Brain microvascular endothelial cell (primary cell): ENCODE measurements at regions not wholly inside any gene's neighbourhood (a gene's known extent, or its start where the extent isn't known, plus 50 kb on each side); places are given as distances from the start of the nearest gene placed in this dataset.
A peak's percentile ranks its signal among the peaks of the same experiment; 100 is the strongest.
"Not testable (repeated sequence)": the region's sequence is repeated elsewhere in the genome, so short reads cannot be mapped to it uniquely, and the experiment has no call there.

Experiments used
- DNase-seq: peaks from one replicate; pipeline ENCODE4 v3.0.0-alpha.2; 2020
- H3K27ac ChIP-seq: fragments of 250-450 bp; sonication (Bioruptor Pico); 2 replicates; pipeline ENCODE4 v1.5.1; 2020; ENCODE audit warnings: mild to moderate bottlenecking, moderate library complexity
- H3K27me3 ChIP-seq: fragments of 250-450 bp; sonication (Bioruptor Pico); replicated peaks from 2 replicates; pipeline ENCODE4 v1.5.1; 2020; ENCODE audit warnings: mild to moderate bottlenecking
- H3K36me3 ChIP-seq: fragments of 250-450 bp; sonication (Bioruptor Pico); replicated peaks from 2 replicates; pipeline ENCODE4 v1.5.1; 2020; ENCODE audit warnings: mild to moderate bottlenecking
- H3K4me3 ChIP-seq: 2 replicates; pipeline ENCODE4 v1.5.1; 2011; ENCODE audit warnings: low read depth, mild to moderate bottlenecking, control low read depth, low read length, moderate library complexity
- in situ Hi-C: cut with HindIII; loops from 2 replicates; pipeline ENCODE4 v1.10.0; 2017; ENCODE audit warnings: low sequenced_read_pairs, low pct_ligation_motif_present
- TF ChIP-seq, protein P1 (sequence below): IDR thresholded peaks from 2 replicates; pipeline ENCODE4 v1.5.1; 2011; ENCODE audit warnings: low read depth, mild to moderate bottlenecking, moderate library complexity, low read length, control low read depth, inconsistent platforms; ENCODE audit errors: missing control alignments

DNA sequence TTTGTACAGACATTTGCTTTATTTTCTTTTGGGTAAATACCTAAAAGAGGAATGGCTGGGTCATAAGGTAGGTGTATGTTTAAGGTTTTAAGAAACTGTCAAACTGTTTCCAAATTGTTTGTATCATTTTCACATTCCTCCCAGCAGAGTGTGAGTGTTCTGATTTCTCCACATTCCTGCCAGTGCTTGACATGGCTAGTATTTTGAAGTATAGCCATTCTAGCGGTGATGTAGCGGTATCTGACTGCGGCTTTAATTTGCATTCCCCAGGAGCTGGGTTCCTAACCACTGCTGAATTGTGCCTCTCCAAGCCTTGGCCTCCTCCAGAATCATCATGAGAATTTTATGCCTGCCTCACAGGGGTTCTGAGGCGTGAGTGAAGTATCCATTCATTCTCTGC lies 61.8 kb upstream of the ARL4C start:
- TF ChIP-seq, protein P1, sequence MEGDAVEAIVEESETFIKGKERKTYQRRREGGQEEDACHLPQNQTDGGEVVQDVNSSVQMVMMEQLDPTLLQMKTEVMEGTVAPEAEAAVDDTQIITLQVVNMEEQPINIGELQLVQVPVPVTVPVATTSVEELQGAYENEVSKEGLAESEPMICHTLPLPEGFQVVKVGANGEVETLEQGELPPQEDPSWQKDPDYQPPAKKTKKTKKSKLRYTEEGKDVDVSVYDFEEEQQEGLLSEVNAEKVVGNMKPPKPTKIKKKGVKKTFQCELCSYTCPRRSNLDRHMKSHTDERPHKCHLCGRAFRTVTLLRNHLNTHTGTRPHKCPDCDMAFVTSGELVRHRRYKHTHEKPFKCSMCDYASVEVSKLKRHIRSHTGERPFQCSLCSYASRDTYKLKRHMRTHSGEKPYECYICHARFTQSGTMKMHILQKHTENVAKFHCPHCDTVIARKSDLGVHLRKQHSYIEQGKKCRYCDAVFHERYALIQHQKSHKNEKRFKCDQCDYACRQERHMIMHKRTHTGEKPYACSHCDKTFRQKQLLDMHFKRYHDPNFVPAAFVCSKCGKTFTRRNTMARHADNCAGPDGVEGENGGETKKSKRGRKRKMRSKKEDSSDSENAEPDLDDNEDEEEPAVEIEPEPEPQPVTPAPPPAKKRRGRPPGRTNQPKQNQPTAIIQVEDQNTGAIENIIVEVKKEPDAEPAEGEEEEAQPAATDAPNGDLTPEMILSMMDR: peak; percentile 17
- DNase-seq: no peak
- H3K27ac ChIP-seq: no peak overlapping the region
- in situ Hi-C loops: loop anchor here (10.0 kb wide), 1 partner anchor 556 kb away; no protein-coding TSS in a partner anchor
- H3K36me3 ChIP-seq: no peaks in the 10 kb centered on the region
- H3K4me3 ChIP-seq: no peak overlapping the region
- no peaks in the 10 kb centered on the region for H3K27me3 ChIP-seq

DNA sequence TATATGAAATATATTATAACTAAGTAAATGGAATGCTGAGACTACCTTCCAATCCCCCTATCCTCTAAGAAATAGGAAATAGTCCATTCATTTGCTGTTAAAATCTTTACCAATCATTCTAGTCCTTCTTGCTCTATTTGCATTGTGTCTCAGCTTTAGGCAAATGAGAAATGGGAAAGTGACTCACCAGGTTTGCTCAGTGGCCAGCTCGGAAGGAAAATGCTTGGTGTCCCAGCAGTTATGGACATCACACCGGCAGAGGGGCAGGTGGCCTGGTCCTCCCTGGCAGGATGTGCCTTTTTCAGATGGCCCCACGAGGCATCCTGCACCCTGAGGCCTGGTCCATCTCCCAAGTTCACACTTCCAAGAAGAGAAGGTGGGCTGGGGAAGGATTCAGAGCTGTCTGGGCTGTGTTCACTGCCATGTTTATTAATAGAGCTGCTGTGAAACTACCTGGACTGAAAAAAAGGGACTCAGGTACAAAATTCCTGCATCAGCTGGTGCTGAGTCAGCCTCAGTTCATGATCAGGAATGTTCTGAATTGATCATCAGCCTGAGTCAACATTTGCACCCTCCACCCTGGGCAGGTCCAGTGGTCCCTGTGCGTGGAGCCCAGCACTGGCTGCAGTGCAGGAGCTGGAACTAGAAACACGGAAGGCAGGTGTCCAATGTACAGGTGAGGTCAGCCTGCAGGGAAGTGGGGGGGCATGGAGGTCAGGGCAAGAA lies 60.1 kb upstream of the ARL4C start:
- no peaks in the 10 kb centered on the region for H3K27me3 ChIP-seq
- no peak overlapping the region for H3K4me3 ChIP-seq
- in situ Hi-C loops: loop anchor here (10.0 kb wide), 1 partner anchor 558 kb away; no protein-coding TSS in a partner anchor
- peak; percentile 32 for DNase-seq
- H3K27ac ChIP-seq: no peak overlapping the region
- no peaks in the 10 kb centered on the region for H3K36me3 ChIP-seq
- TF ChIP-seq, protein P1: no peak

DNA sequence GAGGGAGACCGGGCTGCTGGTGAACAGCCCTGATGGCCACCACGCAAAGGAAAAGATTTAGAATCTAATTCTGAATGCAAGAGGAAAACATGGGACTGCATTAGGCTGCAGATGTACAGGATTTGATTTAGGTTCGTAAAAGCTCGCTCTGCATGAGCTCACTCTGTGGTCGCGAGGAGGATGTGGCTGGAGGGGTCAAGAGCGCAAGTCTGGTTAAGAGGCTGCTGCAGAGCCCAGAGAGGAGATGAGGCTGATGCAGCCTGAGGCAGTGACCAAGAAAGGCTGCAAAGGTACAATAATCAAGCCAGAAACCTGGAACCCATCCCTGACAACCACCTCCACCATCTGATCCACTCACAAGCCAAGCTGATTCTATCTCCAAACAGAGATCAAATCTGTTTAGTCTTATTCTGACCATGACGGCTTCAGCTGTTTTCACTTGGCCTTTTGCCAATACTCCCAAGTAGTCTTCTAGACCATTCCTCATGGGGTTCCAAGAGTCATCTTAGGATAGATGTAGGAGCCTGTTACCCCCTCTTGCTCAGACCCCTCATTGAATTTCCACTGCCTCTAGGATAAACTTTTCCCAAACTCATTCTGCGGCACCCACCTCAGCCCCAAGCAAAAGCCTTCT lies 58.9 kb upstream of the ARL4C start:
- no peaks in the 10 kb centered on the region for H3K27me3 ChIP-seq
- in situ Hi-C loops: loop anchor here (10.0 kb wide), 1 partner anchor 559 kb away; no protein-coding TSS in a partner anchor
- DNase-seq: peak; percentile 81

DNA sequence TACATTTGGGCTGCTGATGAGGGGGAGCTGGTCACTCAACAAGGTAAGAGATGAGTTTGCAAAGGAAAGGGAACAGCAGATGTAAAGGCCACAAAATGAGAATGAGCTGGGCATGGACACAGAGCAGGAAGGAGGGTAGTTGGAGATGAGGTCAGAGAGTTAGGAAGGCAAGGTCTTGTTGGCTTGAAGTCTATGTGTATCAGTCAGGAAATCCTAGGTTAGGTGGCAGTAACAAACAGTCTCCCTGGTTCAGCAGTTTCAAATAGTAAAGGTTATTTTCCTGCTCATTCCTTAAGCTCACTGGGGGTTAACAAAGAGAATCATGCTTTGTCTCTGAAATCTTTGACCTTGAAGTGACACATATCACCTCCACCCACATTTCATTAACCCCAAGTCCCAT lies 58.3 kb upstream of the ARL4C start:
- H3K27ac ChIP-seq: no peak overlapping the region
- TF ChIP-seq, protein P1: no peak
- H3K27me3 ChIP-seq: no peaks in the 10 kb centered on the region
- no peaks in the 10 kb centered on the region for H3K36me3 ChIP-seq
- no peak for DNase-seq
- in situ Hi-C loops: loop anchor here (10.0 kb wide), 1 partner anchor 560 kb away; no protein-coding TSS in a partner anchor
- H3K4me3 ChIP-seq: no peak overlapping the region

More for the DNA sequence above, 58.9 kb upstream of the ARL4C start:
- Histone ChIP-seq H3K4me3 (no peak overlapping the region), H3K36me3 (no peaks in the 10 kb centered on the region), H3K27ac (no peak overlapping the region)
- TF ChIP-seq, protein P1: no peak

DNA sequence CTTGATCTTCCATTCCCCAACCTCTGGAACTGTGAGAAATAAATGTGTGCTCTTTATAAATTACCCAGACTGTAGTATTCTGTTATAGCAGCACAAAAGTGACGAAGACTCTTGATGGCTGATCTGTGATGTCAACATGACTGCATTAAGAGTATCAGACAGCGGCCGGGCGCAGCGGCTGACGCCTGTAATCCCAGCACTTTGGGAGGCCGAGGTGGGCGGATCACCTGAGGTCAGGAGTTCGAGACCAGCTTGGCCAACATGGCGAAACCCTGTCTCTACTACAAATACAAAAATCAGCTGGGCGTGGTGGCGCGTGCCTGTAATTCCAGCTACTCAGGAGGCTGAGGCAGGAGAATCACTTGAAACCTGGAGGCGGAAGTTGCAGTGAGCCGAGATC lies 56.3 kb upstream of the ARL4C start:
- in situ Hi-C loops: loop anchor here (10.0 kb wide), 1 partner anchor 562 kb away; no protein-coding TSS in a partner anchor
- H3K36me3 ChIP-seq, H3K27ac ChIP-seq, H3K27me3 ChIP-seq, H3K4me3 ChIP-seq, DNase-seq: not testable (repeated sequence)

DNA sequence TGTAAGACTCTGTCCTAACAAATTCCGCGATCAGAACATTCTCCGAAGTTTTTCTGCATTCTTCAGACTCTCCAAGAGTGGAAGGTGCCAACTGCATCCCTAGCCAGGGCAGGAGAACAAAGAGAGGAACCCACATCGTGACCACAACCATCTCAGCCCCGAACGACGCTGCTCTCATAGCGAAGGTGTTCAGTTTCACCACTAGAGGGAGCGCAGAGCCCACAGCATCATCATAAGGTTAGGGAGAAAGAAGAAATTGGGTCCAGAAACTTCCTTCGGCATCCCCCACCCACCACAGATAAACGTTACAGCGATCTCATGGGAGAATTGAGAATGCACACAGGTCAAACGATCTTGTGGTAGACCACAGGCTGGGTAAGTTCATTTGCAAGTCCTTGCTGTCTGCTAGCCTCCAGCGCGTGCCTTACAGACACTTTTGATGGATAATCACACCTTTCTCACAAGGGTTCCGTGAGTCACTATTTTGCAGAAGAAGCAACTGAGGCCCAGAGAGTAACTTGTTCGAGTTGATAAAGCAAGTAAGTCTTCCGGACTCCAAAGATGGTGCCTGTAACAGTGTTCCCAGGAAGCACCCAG lies 53.7 kb upstream of the ARL4C start:
- TF ChIP-seq, protein P1: peak; percentile 96
- H3K36me3 ChIP-seq: no peaks in the 10 kb centered on the region
- no peak overlapping the region for H3K27ac ChIP-seq
- peak; percentile 78 for DNase-seq
- no peak overlapping the region for H3K4me3 ChIP-seq
- in situ Hi-C loops: loop anchor here (10.0 kb wide), 1 partner anchor 564 kb away; no protein-coding TSS in a partner anchor
- no peaks in the 10 kb centered on the region for H3K27me3 ChIP-seq
